HepG2 (cell line): ENCODE measurements at regions not wholly inside any gene's neighbourhood (a gene's known extent, or its start where the extent isn't known, plus 50 kb on each side); places are given as distances from the start of the nearest gene placed in this dataset.
A peak's percentile ranks its signal among the peaks of the same experiment; 100 is the strongest.

Source experiments
- CHD4 ChIP-seq: fragments of 200-600 bp; sonication (generic); IDR thresholded peaks from 2 replicates; pipeline ENCODE4 v1.7.0; 2017; ENCODE audit warnings: mild to moderate bottlenecking, low read length, borderline replicate concordance
- CSRNP1 ChIP-seq: sonication (generic); formaldehyde crosslinking; IDR thresholded peaks from 2 replicates; pipeline ENCODE4 v1.8.1; 2023; ENCODE audit warnings: mild to moderate bottlenecking, missing genetic modification reagents
- FOXO4 ChIP-seq: sonication (generic); formaldehyde crosslinking; conservative IDR thresholded peaks from 2 replicates; pipeline ENCODE4 v1.8.1; 2023; ENCODE audit warnings: missing genetic modification reagents
- FOXP4 ChIP-seq: sonication (generic); formaldehyde crosslinking; IDR thresholded peaks from 2 replicates; pipeline ENCODE4 v1.4.0; 2020; ENCODE audit warnings: missing genetic modification reagents
- HNF4A ChIP-seq: sonication (generic); formaldehyde crosslinking; IDR thresholded peaks from 2 replicates; pipeline ENCODE4 v1.4.0; 2020; ENCODE audit warnings: missing genetic modification reagents
- HOXA9 ChIP-seq: sonication (generic); formaldehyde crosslinking; IDR thresholded peaks from 2 replicates; pipeline ENCODE4 v1.8.1; 2022; ENCODE audit warnings: missing genetic modification reagents, mild to moderate bottlenecking, moderate library complexity, borderline replicate concordance
- PHF5A ChIP-seq: IDR thresholded peaks from one replicate; pipeline ENCODE4 v1.6.1; 2018; ENCODE audit warnings: low read depth, missing genetic modification reagents; ENCODE audit not compliant: unreplicated experiment
- RXRB ChIP-seq: IDR thresholded peaks from 2 replicates; pipeline ENCODE4 v1.6.1; 2016; ENCODE audit warnings: borderline replicate concordance, missing genetic modification reagents, missing compliant biosample characterization
- SATB2 ChIP-seq: sonication (generic); formaldehyde crosslinking; IDR thresholded peaks from 2 replicates; pipeline ENCODE4 v1.5.0; 2020; ENCODE audit warnings: missing genetic modification reagents
- TBX2 ChIP-seq: sonication (generic); formaldehyde crosslinking; IDR thresholded peaks from 2 replicates; pipeline ENCODE4 v1.5.0; 2020; ENCODE audit warnings: missing genetic modification reagents, mild to moderate bottlenecking, borderline replicate concordance
- TRIM24 ChIP-seq: sonication (generic); formaldehyde crosslinking; IDR thresholded peaks from 2 replicates; pipeline ENCODE4 v1.8.0; 2022; ENCODE audit warnings: mild to moderate bottlenecking, missing genetic modification reagents
- ZFP90 ChIP-seq: sonication (generic); formaldehyde crosslinking; IDR thresholded peaks from 2 replicates; pipeline ENCODE4 v1.8.0; 2022; ENCODE audit warnings: missing genetic modification reagents, mild to moderate bottlenecking, inconsistent platforms, borderline replicate concordance
- ZNF136 ChIP-seq: sonication (generic); formaldehyde crosslinking; IDR thresholded peaks from 2 replicates; pipeline ENCODE4 v1.8.1; 2022; ENCODE audit warnings: low read depth, mild to moderate bottlenecking, moderate library complexity, missing genetic modification reagents
- ZNF280D ChIP-seq: sonication (generic); formaldehyde crosslinking; IDR thresholded peaks from 2 replicates; pipeline ENCODE4 v1.5.1; 2020; ENCODE audit warnings: mild to moderate bottlenecking, missing genetic modification reagents
- ZNF441 ChIP-seq: sonication (generic); formaldehyde crosslinking; IDR thresholded peaks from 2 replicates; pipeline ENCODE4 v1.7.0; 2021; ENCODE audit warnings: missing genetic modification reagents, borderline replicate concordance
- ZNF574 ChIP-seq: sonication (generic); formaldehyde crosslinking; IDR thresholded peaks from 2 replicates; pipeline ENCODE4 v1.4.0; 2020; ENCODE audit warnings: missing genetic modification reagents
- ZNF615 ChIP-seq: sonication (generic); formaldehyde crosslinking; IDR thresholded peaks from 2 replicates; pipeline ENCODE4 v1.5.0; 2020; ENCODE audit warnings: mild to moderate bottlenecking, missing genetic modification reagents, borderline replicate concordance
- ZNF83 ChIP-seq: sonication (generic); formaldehyde crosslinking; IDR thresholded peaks from 2 replicates; pipeline ENCODE4 v1.4.0; 2020; ENCODE audit warnings: missing genetic modification reagents, mild to moderate bottlenecking, borderline replicate concordance

GRCh38 chr2:106280224-106280623 lies 86.1 kb upstream of the UXS1 start (continued):
- TF ChIP-seq CHD4 = no peak
- no peak for TF ChIP-seq PHF5A (CRISPR knock-in tag)
- no peak for TF ChIP-seq ZNF280D (CRISPR knock-in tag)
- TF ChIP-seq CSRNP1 (CRISPR knock-in tag) = no peak
- no peak for TF ChIP-seq SATB2 (CRISPR knock-in tag)
- peak; percentile 85; the same call in 1 of the 2 replicates for TF ChIP-seq ZNF441 (CRISPR knock-in tag)
- TF ChIP-seq ZNF136 (CRISPR knock-in tag) = 0 out of 2 replicates have a peak, but pooled peaks have one; percentile 60
- TF ChIP-seq RXRB (CRISPR knock-in tag) = 0 out of 2 replicates have a peak, but pooled peaks have one; percentile 38
- TF ChIP-seq FOXP4 = no peak
- no peak for TF ChIP-seq ZFP90 (CRISPR knock-in tag)
- TF ChIP-seq TBX2 (CRISPR knock-in tag) = 0 out of 2 replicates have a peak, but pooled peaks have one; percentile 11
- TF ChIP-seq TRIM24 (CRISPR knock-in tag) = no peak
- TF ChIP-seq ZNF574 (CRISPR knock-in tag) = no peak
- TF ChIP-seq ZNF83 = no peak
- TF ChIP-seq HOXA9 (CRISPR knock-in tag) = no peak
- TF ChIP-seq HNF4A = no peak
- no peak for TF ChIP-seq FOXO4 (CRISPR knock-in tag)
- TF ChIP-seq ZNF615 = no peak
